G401.6 (cell line): ENCODE measurements at regions not wholly inside any gene's neighbourhood (a gene's known extent, or its start where the extent isn't known, plus 50 kb on each side); places are given as distances from the start of the nearest gene placed in this dataset.

ENCODE experiments used
- FAIRE-seq: peaks from 2 replicates; lab custom pipeline; 2012; peaks lifted over from hg19 to GRCh38; lab: Jason Lieb, UNC

- FAIRE-seq: no peak
These were observed 941.3 kb upstream of the PCDH20 start for GRCh38 chr13:62356977-62357376.

DNA sequence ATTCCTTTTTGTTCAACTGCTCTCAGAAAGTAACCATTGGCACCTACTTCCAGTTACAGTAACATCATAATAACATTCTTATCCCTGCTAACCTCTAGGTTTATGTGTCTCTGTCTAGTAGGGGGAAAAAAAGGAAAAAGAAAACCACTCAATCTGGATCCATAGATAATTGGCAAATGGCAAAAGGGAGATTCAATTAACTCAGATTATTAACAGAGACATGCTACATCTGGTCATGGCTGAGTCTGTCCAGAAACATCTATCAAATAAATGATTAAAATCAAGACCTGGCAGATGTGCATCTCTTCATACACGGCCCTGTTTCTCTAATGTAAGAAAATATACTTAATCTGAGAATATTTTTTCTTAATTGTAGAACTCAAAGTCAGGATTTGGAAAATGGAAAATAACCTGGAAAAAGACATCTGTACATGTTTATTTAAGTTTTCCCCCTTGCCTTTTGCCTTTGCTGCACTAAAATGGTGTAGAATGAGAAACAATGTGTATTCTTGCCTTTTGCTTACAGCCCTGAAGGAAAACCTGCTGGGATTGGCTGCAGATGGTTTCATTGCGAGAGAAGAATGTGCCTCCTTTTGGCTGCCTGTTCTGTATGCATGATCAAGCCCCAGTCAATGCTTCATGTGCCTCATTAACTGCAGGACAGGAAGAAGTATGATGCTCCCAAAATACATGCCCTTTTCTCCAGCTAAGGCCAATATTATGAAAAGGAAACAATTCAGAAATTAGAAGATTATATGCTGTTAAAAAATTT lies 921.6 kb upstream of the PCDH20 start:
- FAIRE-seq: no peak

GRCh38 chr13:62336507-62336906 lies 920.9 kb upstream of the PCDH20 start:
- FAIRE-seq: no peak

DNA sequence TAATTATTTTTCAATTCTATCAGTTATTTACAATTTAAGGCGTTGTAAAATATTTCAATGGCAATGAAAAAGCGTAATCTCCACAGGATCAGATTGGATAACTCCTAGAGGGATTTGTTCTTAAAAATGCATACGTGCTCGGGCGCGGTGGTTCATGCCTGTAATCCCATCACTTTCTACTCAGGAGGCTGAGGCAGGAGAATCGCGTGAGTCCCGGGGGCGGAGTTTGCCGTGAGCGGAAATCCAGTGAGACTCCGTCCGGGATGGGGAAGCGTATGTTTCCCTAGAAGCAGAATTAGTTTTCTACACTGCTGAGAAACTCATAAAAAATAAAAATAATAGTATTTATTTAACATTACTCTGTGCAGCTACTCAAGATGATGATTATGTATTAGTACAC lies 917.8 kb upstream of the PCDH20 start:
- no peak for FAIRE-seq

DNA sequence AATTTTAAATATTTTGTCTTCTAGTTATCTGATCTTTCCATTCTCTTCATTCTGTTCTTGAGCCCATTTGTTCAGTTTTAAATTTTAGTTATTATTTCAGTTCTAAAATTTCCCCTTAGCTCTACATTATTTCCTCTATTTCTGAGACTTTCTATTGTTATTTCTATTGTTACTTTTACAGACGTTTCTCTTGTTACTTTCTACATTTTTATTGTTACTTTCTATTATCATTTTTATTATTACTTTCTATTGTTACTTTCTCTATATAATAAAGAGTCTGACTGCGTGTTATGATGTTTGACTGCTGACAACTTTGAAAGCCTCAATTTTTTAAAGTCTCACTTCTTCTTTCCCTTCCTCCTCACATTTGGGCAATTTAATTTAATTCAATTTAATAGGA lies 915.7 kb upstream of the PCDH20 start:
- FAIRE-seq: peak; percentile 46

DNA sequence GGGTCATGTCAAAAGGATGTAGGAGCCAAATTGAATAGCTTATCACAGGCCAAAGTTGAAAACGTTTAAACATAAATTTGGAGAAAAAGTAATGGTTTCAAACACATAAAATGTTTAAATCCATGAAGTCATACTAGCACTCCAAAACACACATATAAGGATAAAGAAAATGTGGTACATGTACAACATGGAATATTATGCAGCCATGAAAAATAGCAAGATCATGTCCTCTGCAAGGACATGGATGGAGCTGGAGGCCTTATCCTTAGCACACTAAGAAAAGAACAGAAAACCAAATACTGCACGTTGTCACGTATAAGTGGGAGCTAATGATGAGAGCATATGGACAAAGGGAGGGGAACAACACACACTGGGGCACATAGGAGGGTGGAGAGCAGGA lies 911.7 kb upstream of the PCDH20 start:
- FAIRE-seq: no peak

GRCh38 chr13:62324842-62325241 lies 909.2 kb upstream of the PCDH20 start:
- FAIRE-seq: peak; percentile 92

- no peak for FAIRE-seq
These were observed 906.2 kb upstream of the PCDH20 start for GRCh38 chr13:62321895-62322294.

- peak; percentile 21 for FAIRE-seq
These were observed 905.5 kb upstream of the PCDH20 start for GRCh38 chr13:62321139-62321538.

- peak; percentile 98 for FAIRE-seq
These were observed 904.8 kb upstream of the PCDH20 start for GRCh38 chr13:62320129-62321108.

DNA sequence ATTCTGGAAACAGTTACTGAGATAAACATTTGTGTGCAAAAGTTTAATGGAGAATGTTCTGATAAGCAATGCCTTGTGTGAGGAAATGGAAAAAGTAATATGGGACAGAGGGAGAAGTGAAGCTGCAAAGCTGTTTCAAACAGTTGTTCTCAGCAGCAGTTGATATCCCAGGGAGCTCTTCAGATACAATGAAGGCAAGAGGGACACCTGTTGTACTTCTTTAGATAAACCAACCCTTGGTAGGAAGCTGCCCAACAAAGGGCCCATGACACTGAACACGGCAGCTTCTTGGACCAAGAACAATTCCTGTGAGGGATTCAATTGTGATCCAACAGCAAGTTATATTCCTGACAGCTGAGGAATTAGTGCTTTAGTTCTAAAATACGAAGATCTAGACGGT lies 894.3 kb upstream of the PCDH20 start:
- FAIRE-seq: no peak

DNA sequence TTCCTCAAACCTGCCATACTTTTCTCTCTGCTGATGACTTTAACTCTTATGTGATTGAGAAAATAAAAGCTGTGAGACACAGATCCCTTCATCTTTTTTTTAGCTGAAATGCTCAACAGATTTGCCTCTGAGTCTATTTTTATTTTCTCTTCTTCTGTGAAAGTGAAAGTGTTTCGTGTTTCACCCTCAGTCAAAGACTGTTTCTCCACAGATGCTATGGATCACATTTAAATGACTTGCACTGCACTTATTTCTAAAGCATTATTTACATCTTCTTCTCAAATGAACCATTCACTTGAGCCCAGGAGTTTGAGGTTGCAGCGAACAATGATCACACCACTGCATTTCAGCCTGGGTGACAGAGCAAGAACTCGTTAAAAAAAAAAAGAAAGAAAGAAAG lies 890.1 kb upstream of the PCDH20 start:
- no peak for FAIRE-seq

DNA sequence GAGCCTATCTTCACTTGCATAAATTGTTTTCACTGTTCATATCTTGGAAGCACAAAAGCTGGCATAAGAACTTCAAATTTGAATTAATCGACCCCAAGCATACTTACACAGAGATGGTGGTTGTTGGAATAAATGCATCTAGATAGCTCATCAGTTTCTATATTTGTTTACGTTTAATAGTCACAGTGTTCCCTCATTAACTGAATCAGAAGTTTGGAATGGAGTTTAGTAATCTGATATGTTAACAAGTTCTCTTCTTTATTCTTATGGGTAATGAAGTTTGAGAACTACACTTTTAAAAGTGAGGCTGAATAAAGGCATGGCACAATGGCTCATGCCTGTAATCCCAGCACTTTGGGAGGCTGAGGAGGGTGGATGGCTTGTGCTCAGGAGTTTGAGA lies 886.7 kb upstream of the PCDH20 start:
- FAIRE-seq: no peak

DNA sequence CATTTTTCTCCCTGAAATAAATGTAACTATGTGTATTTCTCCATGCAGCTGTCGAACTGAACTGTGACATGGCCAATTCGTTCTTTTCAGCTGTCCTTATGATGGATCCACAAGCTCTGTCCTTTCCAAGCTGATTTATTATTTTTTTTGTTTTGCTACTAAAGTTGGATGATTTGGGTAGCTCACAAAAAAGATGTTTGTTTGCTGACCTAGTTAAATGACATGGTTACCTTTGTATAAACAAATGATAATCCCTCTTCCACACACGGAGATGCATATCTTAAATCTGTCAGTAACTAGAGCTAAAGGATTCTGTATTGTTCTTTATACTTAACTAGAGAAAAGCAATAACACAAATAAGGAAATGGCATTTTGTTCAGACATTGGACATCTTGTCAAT lies 884.3 kb upstream of the PCDH20 start:
- no peak for FAIRE-seq

- no peak for FAIRE-seq
These were observed 881.2 kb upstream of the PCDH20 start for GRCh38 chr13:62296812-62297211.

- no peak for FAIRE-seq
These were observed 878.6 kb upstream of the PCDH20 start for GRCh38 chr13:62294244-62294643.

GRCh38 chr13:62292714-62293480 lies 877.2 kb upstream of the PCDH20 start:
- no peak for FAIRE-seq

- no peak for FAIRE-seq
These were observed 874.9 kb upstream of the PCDH20 start for GRCh38 chr13:62290542-62290941.

GRCh38 chr13:62287764-62288163 lies 872.1 kb upstream of the PCDH20 start:
- no peak for FAIRE-seq

DNA sequence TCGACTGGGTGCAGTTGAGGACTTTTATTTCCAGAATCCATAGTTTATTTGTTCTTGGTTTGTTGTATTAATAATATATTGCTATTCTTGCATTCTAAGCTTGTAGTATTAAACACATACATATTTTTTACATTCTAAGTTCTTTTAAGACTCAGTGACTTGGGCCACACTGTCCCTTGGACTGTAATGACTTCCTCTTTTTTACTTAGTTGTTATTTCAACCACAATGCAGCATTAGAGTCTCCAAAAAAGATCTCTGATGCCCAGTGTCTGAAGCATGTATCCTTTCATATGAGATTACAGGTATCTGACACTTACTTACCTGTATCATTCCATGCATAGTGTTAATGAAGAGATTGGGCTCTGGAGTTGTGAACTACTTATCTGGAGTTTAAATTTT lies 864.9 kb upstream of the PCDH20 start:
- FAIRE-seq: no peak

- FAIRE-seq: peak; percentile 53
These were observed 862.6 kb upstream of the PCDH20 start for GRCh38 chr13:62278271-62278670.

- no peak for FAIRE-seq
These were observed 836.1 kb upstream of the PCDH20 start for GRCh38 chr13:62251734-62252133.
